ENCODE measurements at regions not wholly inside any gene's neighbourhood (a gene's known extent, or its start where the extent isn't known, plus 50 kb on each side); places are given as distances from the start of the nearest gene placed in this dataset.
"Not testable (repeated sequence)": the region's sequence is repeated elsewhere in the genome, so short reads cannot be mapped to it uniquely, and the experiment has no call there.

DNA sequence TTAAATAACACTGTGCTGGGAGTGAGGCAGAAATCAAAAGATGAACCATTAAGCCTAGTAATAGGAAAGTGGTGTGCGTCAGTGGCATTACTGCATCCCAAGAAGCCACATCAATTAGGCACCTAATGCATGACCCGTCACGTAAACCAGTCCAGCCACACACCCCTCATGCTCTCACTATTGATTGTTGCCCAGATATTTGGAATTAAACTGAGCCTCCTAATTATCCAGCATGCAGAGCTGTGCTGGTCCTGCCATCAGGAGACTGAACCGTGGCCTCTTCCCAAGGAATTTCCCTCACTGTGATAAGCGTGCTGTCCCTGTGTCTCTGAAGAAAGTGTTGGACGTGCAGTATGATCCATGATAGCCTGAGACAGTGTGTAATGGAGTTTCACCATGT is 270.6 kb upstream of the SLC14A2 start:
- TF ChIP-seq, protein P1, sequence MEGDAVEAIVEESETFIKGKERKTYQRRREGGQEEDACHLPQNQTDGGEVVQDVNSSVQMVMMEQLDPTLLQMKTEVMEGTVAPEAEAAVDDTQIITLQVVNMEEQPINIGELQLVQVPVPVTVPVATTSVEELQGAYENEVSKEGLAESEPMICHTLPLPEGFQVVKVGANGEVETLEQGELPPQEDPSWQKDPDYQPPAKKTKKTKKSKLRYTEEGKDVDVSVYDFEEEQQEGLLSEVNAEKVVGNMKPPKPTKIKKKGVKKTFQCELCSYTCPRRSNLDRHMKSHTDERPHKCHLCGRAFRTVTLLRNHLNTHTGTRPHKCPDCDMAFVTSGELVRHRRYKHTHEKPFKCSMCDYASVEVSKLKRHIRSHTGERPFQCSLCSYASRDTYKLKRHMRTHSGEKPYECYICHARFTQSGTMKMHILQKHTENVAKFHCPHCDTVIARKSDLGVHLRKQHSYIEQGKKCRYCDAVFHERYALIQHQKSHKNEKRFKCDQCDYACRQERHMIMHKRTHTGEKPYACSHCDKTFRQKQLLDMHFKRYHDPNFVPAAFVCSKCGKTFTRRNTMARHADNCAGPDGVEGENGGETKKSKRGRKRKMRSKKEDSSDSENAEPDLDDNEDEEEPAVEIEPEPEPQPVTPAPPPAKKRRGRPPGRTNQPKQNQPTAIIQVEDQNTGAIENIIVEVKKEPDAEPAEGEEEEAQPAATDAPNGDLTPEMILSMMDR (IDR thresholded peaks at IDR 0.05): not testable (repeated sequence)
- TF ChIP-seq EZH2, EZH2phosphoT487 (IDR thresholded peaks at IDR 0.05): not testable (repeated sequence)
